H9 (cell line): ENCODE measurements at regions not wholly inside any gene's neighbourhood (a gene's known extent, or its start where the extent isn't known, plus 50 kb on each side); places are given as distances from the start of the nearest gene placed in this dataset.

Source experiments
- DNase-seq: peaks from one replicate; pipeline ENCODE4 v3.0.0-alpha.2; 2017
- H2AFZ ChIP-seq: one replicate; pipeline ENCODE4 v1.6.1; 2013; ENCODE audit warnings: mild to moderate bottlenecking, low read length, control low read depth, moderate library complexity
- H2AK5ac ChIP-seq: 2 replicates; pipeline ENCODE4 v1.6.1; 2013; ENCODE audit warnings: low read length, control low read depth, mixed read lengths; ENCODE audit not compliant: insufficient read length
- H2BK120ac ChIP-seq: one replicate; pipeline ENCODE4 v1.6.1; 2013; ENCODE audit warnings: low read depth, mild to moderate bottlenecking, low read length, control low read depth, inconsistent platforms; ENCODE audit not compliant: poor library complexity, severe bottlenecking
- H2BK12ac ChIP-seq: 2 replicates; pipeline ENCODE4 v1.6.1; 2013; ENCODE audit warnings: low read length, control low read depth, mixed read lengths, low read depth; ENCODE audit not compliant: insufficient read length
- H2BK15ac ChIP-seq: 2 replicates; pipeline ENCODE4 v1.6.1; 2013; ENCODE audit warnings: low read depth, low read length, control low read depth
- H2BK20ac ChIP-seq: one replicate; pipeline ENCODE4 v1.6.1; 2013; ENCODE audit warnings: low read depth, mild to moderate bottlenecking, low read length, control low read depth, inconsistent platforms; ENCODE audit not compliant: poor library complexity, severe bottlenecking
- H2BK5ac ChIP-seq: 2 replicates; pipeline ENCODE4 v1.6.1; 2013; ENCODE audit warnings: low read length, control low read depth, mixed read lengths; ENCODE audit not compliant: insufficient read length
- H3K14ac ChIP-seq: 2 replicates; pipeline ENCODE4 v1.6.1; 2013; ENCODE audit warnings: low read length, control low read depth; ENCODE audit not compliant: insufficient read depth
- H3K18ac ChIP-seq: 2 replicates; pipeline ENCODE4 v1.6.1; 2013; ENCODE audit warnings: low read depth, mild to moderate bottlenecking, mixed read lengths, low read length, control low read depth; ENCODE audit not compliant: insufficient read length
- H3K23ac ChIP-seq: 2 replicates; pipeline ENCODE4 v1.6.1; 2013; ENCODE audit warnings: low read length, control low read depth, mixed read lengths, low read depth; ENCODE audit not compliant: insufficient read length
- H3K23me2 ChIP-seq: 2 replicates; pipeline ENCODE4 v1.6.1; 2013; ENCODE audit warnings: low read depth, mild to moderate bottlenecking, mixed read lengths, low read length, control low read depth; ENCODE audit not compliant: insufficient read length, poor library complexity, severe bottlenecking
- H3K27ac ChIP-seq: 2 replicates; pipeline ENCODE4 v1.5.1; 2013; ENCODE audit warnings: low read length, control low read depth, mixed read lengths, low read depth; ENCODE audit not compliant: insufficient read length
- H3K27me3 ChIP-seq: 2 replicates; pipeline ENCODE4 v1.6.1; 2013; ENCODE audit warnings: low read length, control low read depth, inconsistent platforms; ENCODE audit not compliant: insufficient read depth
- H3K4ac ChIP-seq: 2 replicates; pipeline ENCODE4 v1.6.1; 2013; ENCODE audit warnings: low read depth, mild to moderate bottlenecking, control low read depth, inconsistent platforms, low read length, moderate library complexity
- H3K4me1 ChIP-seq: 2 replicates; pipeline ENCODE4 v1.6.1; 2013; ENCODE audit warnings: low read length, control low read depth, inconsistent platforms; ENCODE audit not compliant: insufficient read depth
- H3K4me2 ChIP-seq: 2 replicates; pipeline ENCODE4 v1.6.1; 2013; ENCODE audit warnings: low read length, control low read depth, mixed read lengths; ENCODE audit not compliant: insufficient read length, insufficient read depth
- H3K56ac ChIP-seq: 2 replicates; pipeline ENCODE4 v1.6.1; 2013; ENCODE audit warnings: low read depth, mild to moderate bottlenecking, mixed read lengths, low read length, control low read depth; ENCODE audit not compliant: insufficient read length
- H3K79me1 ChIP-seq: 2 replicates; pipeline ENCODE4 v1.6.1; 2013; ENCODE audit warnings: low read depth, mild to moderate bottlenecking, moderate library complexity, low read length, control low read depth, inconsistent platforms; ENCODE audit not compliant: insufficient read depth, poor library complexity, severe bottlenecking
- H3K79me2 ChIP-seq: 2 replicates; pipeline ENCODE4 v1.6.1; 2013; ENCODE audit warnings: low read length, control low read depth, inconsistent platforms; ENCODE audit not compliant: insufficient read depth
- H3K9ac ChIP-seq: 2 replicates; pipeline ENCODE4 v1.6.1; 2013; ENCODE audit warnings: low read length, control low read depth, mixed read lengths; ENCODE audit not compliant: insufficient read length; ENCODE audit errors: extremely low read depth
- H3K9me3 ChIP-seq: one replicate; pipeline ENCODE4 v1.6.1; 2013; ENCODE audit warnings: low read depth, low read length, inconsistent platforms; ENCODE audit not compliant: control insufficient read depth
- H3T11ph ChIP-seq: one replicate; pipeline ENCODE4 v1.6.1; 2013; ENCODE audit warnings: mild to moderate bottlenecking, low read length, control low read depth, inconsistent platforms
- H4K20me1 ChIP-seq: one replicate; pipeline ENCODE4 v1.6.1; 2013; ENCODE audit not compliant: control insufficient read depth, insufficient read length, insufficient read depth
- H4K5ac ChIP-seq: 2 replicates; pipeline ENCODE4 v1.6.1; 2013; ENCODE audit warnings: low read depth, mild to moderate bottlenecking, mixed read lengths, low read length, control low read depth; ENCODE audit not compliant: insufficient read length
- H4K8ac ChIP-seq: replicated peaks from 2 replicates; pipeline ENCODE4 v1.6.1; 2013; ENCODE audit warnings: low read length, control low read depth, mixed read lengths, low read depth; ENCODE audit not compliant: insufficient read length
- H4K91ac ChIP-seq: 2 replicates; pipeline ENCODE4 v1.6.1; 2013; ENCODE audit warnings: low read depth, mild to moderate bottlenecking, moderate library complexity, mixed read lengths, low read length, control low read depth; ENCODE audit not compliant: insufficient read length
- H3K27ac Mint-ChIP-seq, 3 experiments: 2 replicates in 2 of 3; 3 replicates in 1 of 3; pipeline ENCODE4 v1.8.0; 2020 to 2021; ENCODE audit warnings: mixed read lengths in 3 of 3, mild to moderate bottlenecking in 1 of 3, moderate library complexity in 1 of 3
- H3K27me3 Mint-ChIP-seq: 2 replicates; pipeline ENCODE4 v1.8.0; 2021; ENCODE audit warnings: low read depth, mild to moderate bottlenecking, moderate library complexity, mixed read lengths
- H3K36me3 Mint-ChIP-seq, 3 experiments: 2 replicates in 2 of 3; 3 replicates in 1 of 3; pipeline ENCODE4 v1.8.0; 2020 to 2021; ENCODE audit warnings: low read depth in 3 of 3, mixed read lengths in 3 of 3; ENCODE audit not compliant: insufficient read depth in 1 of 3
- H3K4me1 Mint-ChIP-seq, 2 experiments: 2 replicates each; pipeline ENCODE4 v1.8.0; 2020; ENCODE audit warnings: mixed read lengths in 2 of 2
- H3K4me3 Mint-ChIP-seq, 2 experiments: 2 replicates in 1 of 2; 3 replicates in 1 of 2; pipeline ENCODE4 v1.8.0; 2020 to 2021; ENCODE audit warnings: mild to moderate bottlenecking in 2 of 2, mixed read lengths in 2 of 2, moderate library complexity in 1 of 2
- H3K9me3 Mint-ChIP-seq, 2 experiments: 2 replicates in 1 of 2; 3 replicates in 1 of 2; pipeline ENCODE4 v1.8.0; 2020; ENCODE audit warnings: mild to moderate bottlenecking in 2 of 2, mixed read lengths in 2 of 2, moderate library complexity in 1 of 2
- WGBS: extraction: QIAGEN DNeasy Blood & Tissue Kit; methylation state at CpG from one replicate; pipeline ENCODE4 v1.1.7; 2013; ENCODE audit warnings: missing lambda C conversion rate, low lambda C conversion rate, mixed read lengths; ENCODE audit not compliant: insufficient read length; ENCODE audit errors: extremely low coverage; 5-methylcytosine and 5-hydroxymethylcytosine counted together
- TF ChIP-seq, protein P1 (sequence below): fragments of 200-600 bp; sonication (generic); conservative IDR thresholded peaks from 3 replicates; pipeline ENCODE4 v1.8.0; 2021; ENCODE audit warnings: antibody characterized with exemption, mild to moderate bottlenecking

DNA sequence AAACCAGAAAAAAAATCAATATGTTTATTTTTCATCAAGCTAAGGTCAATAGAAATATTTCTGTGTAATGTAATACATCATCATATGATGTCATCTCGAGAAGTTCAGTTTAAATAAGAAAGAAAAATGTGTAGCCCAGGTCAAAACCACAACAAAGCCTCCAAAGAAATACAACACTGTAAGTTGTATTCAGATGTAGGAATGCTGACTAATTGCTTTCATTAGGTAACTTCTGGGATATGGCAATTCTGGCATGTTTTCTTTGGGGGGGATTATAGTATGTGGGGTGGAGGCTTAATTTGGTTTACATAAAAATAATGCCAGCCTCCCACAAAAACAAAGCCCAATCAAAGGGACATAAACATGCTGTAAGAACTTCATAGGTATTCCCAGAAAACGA, 881.8 kb upstream of the CITED2 start:
- Histone ChIP-seq H2BK120ac (no peak overlapping the region), H4K8ac (no peak overlapping the region), H3K27ac (peak overlapping the region; percentile 71), H2AFZ (no peak overlapping the region), H2BK5ac (no peak overlapping the region), H4K91ac (no peak overlapping the region), H3K23me2 (no peaks in the 10 kb centered on the region), H3K23ac (no peak overlapping the region), H2BK12ac (peak overlapping the region; percentile 86), H3K56ac (no peak overlapping the region), H3K79me2 (no peaks in the 10 kb centered on the region), H2BK20ac (no peak overlapping the region), H3K14ac (no peak overlapping the region), H2AK5ac (peak overlapping the region; percentile 75), H2BK15ac (no peak overlapping the region), H3K27me3 (no peaks in the 10 kb centered on the region), H3K4me1 (no peaks in the 10 kb centered on the region), H3K18ac (no peak overlapping the region), H3K79me1 (no peaks in the 10 kb centered on the region), H3K9me3 (no peaks in the 10 kb centered on the region), H3K9ac (no peak overlapping the region), H4K20me1 (no peaks in the 10 kb centered on the region), H3K4me2 (no peak overlapping the region), H4K5ac (no peak overlapping the region), H3K4ac (no peak overlapping the region), H3T11ph (no peak overlapping the region)
- Mint-ChIP-seq H3K9me3 (peaks cover 14 to 20% of the 10 kb centered on the region in 2 experiments), H3K27me3 (no peaks in the 10 kb centered on the region; the same call in 1 of the 2 replicates), H3K27ac (peak overlapping the region in 1 of 3 experiments; percentile 13; a peak in 1 of 7 replicates), H3K36me3 (peaks cover 16 to 17% (median 17%) of the 10 kb centered on the region in 3 experiments), H3K4me1 (peaks cover 21 to 26% of the 10 kb centered on the region in 2 experiments), H3K4me3 (no peak overlapping the region)
- TF ChIP-seq, protein P1, sequence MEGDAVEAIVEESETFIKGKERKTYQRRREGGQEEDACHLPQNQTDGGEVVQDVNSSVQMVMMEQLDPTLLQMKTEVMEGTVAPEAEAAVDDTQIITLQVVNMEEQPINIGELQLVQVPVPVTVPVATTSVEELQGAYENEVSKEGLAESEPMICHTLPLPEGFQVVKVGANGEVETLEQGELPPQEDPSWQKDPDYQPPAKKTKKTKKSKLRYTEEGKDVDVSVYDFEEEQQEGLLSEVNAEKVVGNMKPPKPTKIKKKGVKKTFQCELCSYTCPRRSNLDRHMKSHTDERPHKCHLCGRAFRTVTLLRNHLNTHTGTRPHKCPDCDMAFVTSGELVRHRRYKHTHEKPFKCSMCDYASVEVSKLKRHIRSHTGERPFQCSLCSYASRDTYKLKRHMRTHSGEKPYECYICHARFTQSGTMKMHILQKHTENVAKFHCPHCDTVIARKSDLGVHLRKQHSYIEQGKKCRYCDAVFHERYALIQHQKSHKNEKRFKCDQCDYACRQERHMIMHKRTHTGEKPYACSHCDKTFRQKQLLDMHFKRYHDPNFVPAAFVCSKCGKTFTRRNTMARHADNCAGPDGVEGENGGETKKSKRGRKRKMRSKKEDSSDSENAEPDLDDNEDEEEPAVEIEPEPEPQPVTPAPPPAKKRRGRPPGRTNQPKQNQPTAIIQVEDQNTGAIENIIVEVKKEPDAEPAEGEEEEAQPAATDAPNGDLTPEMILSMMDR = no peak
- no CpG with 5 or more reads among the region's 2 CpGs for WGBS
- no peak for DNase-seq
